RCC 7860 (cell line): ENCODE measurements at regions not wholly inside any gene's neighbourhood (a gene's known extent, or its start where the extent isn't known, plus 50 kb on each side); places are given as distances from the start of the nearest gene placed in this dataset.

ENCODE experiments used
- DNase-seq: peaks from one replicate; pipeline ENCODE4 v3.0.0-alpha.2; 2015; ENCODE audit warnings: low spot score
- FAIRE-seq: peaks from 2 replicates; lab custom pipeline; 2012; peaks lifted over from hg19 to GRCh38; lab: Jason Lieb, UNC

DNA sequence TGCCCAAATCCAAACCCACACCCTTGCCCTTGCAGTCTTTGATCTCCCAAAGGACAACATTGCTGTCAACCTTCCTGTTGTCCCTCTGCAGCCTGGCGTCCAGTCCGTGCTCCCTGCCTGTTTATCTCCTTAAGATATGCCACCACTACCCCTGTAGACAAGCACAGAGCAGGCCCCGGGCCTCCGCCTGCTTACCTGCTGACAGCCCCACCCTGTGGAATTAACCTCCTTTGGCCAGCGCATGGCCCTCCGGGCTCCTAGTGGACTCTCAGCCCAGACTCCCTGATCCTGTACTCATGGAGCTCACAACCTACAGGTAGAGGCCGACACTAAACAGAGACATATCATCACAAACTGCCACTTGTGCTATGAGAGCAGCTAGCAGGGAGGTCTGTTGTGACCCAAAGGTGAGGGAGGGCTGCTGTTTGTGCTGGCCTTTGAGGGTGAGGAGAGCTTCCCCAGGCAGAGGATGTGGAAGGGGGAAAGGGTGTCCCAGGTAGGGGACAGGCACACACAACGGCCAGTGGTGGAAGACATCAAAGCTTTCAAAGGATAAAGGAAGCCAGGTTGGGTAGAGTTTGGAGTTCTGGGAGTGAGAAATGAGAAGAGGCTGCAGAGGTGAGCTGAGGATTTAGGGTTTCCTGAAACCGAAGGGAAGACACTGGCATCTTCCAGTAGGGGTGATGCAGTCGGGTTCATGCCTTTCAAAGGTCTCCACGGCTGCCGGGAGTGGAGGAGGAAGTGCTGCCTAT, 174.5 kb upstream of the ZMIZ1 start:
- DNase-seq = no peak

DNA sequence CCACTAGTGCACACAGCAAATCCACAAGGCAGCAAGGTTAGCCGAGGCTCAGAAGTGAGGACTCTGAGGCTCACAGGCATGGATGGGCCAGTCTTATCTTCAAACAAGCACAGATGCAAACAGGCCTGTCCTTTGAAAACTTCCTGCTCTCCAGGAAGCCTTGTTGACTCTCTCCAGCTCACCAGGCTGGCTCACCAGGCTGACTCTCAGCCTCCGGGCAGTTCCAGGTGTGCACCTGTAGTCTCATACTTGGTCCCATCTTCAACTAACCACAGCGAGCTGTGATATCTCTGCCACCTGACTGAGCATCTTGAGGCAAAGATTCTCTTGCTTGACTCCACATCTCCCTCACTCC, 173.9 kb upstream of the ZMIZ1 start:
- no peak for FAIRE-seq
- DNase-seq = no peak

More for the DNA sequence above, 174.5 kb upstream of the ZMIZ1 start:
- no peak for FAIRE-seq

DNA sequence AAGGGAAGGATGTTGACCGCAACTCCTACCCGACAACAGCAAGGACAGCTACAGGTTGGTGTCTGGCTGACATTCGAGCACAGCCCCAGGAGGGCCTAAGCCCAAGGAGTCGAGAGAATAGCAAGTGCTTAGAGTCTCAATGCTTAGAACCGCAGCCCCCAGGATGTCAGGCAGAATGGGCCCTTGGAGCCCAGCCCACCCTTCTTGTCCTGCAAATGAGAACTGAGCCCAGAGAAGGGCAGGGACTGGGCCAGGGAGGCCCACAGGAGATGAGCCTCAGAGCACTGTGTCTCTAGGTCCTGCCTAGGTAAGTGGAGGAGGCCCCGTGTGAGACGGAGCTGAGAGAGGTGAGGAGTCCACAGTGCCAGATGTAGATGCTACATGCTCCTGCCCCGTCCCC, 173.3 kb upstream of the ZMIZ1 start:
- no peak for FAIRE-seq

DNA sequence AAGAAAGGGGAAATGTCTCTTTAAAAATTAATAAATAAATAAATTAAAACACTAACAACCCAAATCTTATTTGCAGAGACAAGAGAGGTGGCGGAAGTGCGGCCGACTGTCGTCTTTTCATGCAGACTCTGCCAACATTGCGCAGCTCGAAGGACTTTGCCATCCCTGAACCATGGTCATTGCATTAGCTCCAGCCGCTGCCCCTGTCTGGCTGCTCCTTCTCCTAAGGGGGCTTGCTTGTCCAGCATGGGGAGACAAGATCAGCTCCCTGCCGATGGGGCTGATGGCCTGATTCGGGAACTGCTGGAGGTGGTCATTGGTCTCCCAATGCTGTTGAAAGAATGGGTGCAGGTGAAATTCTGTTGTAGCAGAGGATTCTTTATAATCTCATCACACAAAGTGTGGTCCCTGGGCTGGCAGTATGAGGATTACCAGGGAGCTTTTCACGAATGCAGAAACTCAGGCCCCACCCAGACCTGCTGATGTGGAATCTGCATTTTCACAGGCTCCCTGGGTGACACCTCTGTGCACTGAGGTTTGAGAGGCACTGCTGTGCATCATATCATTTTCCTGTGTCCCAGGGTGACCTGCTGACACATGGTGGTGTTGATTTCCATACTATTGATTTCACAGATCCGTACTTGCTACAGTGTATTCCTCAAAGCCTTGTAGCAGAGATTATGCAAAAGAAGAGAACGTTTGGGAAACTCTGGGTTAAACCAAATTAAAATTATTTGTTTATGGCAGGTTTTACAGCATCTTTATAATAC, 172.4 kb upstream of the ZMIZ1 start:
- DNase-seq (no peak), FAIRE-seq (no peak)

More for the DNA sequence above, 173.3 kb upstream of the ZMIZ1 start:
- DNase-seq = no peak

DNA sequence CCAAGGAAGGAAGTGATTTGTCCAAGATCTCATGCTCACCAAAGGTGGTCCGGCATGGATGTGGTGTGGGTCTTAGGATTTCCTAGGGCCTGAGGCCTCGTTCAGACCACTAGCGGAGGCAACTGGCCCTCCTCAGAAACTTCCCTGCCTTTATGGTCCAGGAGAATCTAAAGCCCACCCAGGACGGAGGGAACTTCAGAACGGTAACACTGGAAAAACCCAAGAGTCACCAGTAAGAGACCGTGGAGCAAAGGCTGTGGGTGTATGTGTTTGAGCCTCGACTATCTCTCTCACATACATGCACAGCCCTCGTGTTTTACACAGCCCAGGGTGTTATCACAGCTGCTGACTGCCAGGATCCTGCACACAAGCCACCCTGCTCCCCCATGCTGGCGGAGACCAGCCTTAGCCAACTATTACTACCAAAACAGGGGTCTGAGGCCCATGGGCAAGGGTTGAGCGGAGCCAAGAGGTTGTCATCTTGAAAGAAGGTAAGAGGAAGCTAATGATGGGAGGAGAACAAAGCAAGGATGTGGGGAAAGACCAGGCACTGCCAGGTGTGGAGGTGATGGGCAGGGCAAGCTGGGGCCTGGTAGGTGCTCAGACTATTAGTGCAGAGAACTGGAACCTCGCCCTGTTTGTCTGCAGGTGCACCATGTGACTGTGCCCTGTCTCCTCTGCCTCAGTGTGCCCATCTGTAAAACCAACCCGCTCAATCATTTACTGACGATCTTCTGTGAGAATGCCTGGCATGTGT, 170.2 kb upstream of the ZMIZ1 start:
- FAIRE-seq (no peak), DNase-seq (no peak)

DNA sequence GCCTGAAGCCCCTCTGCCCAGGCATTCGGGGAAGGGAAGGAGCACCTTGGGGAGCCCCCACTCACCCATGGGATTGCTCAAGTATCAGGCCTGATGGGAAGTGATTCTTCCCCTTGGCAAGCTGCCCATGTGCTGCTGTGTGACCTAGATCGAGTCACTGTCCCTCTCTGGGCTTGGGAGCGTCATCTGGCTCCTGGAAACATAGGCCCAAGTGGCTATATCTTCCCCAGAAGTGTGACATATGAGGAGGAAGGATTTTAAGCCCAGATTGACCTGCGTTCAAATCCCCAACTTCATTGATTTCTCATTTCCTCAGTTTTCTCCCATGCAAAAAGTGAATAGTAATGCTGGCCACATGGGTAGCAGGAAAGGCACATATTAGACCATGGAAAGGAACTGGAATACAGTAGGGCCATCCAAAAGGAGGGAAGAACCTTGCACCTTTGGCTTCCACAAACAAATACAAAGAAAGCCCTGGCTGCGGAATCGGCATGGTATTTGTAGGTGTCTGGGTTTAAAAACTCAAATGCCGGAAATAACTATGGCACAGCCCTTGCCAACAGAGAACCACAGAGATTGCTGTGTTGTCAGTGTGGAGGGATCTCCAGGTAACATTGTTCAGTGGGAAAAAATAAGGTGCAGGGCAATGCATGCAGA, 169.5 kb upstream of the ZMIZ1 start:
- FAIRE-seq (no peak), DNase-seq (no peak)

DNA sequence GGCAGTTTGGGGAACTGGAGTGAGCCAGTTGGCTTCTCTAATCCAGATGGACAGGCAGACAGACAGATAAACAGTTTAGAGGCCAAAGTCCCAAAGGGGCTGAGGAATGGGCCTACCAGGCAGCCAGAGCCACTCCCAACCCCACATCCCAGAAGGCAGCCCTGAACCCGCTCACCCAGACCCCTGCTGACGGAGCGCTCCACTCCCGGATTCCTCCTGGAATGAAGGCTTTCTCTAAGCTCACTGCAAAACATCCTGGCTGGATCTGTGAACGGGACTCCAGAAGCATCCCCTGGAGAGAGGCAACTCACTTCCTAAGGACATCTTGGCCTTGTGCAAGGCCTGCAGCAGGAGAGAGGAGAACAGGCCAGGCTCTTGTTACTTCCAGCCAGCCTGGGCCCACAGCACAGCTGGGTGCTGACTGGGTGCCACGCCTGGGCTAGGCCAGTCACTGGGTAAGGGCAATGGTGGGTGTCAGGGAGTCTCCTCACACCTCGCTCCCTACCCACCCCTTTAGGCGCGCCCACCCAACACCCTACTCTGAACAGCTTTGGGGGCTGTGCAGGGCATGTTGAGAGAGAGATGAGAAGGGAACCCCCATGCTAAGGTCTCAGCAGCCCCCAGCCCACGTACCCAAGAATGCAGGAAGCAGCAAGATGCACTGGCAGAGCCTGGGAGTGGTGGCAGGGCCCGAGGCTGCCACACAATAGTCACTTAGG, 168.6 kb upstream of the ZMIZ1 start:
- FAIRE-seq = no peak
- DNase-seq = no peak

DNA sequence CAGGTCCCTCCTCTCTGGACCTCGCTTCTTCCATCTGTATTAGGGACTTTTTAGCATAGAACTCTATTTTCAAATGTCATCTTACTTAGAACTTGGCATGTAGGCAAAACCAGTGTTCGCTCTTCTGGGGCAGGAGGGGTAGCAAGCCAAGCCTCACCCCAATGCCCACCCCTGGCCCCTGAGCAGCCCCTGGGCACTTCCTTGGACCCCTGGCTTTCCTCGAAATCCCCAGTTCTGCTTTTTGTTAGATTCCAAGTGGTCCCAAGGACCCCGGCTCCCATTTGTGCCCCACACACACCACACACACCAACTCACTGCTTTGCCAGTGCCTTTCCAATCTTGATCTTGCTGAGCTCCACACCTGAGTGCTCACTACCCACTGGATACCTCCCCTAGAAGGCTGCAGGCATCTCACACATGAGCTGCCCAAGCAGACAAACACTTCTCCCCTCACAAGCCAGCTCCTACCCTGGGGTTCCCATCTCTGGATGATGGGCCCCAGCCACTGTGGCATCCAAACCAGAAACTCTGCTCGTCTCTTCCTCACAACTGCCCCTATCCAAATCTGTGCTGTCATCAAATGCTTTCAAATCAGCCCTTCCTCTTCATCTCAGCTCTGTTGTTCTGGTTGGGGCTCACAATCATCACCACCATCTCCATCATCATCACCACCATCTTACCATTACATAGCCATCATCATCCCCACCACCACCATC, 167.9 kb upstream of the ZMIZ1 start:
- DNase-seq = no peak
- FAIRE-seq = no peak

DNA sequence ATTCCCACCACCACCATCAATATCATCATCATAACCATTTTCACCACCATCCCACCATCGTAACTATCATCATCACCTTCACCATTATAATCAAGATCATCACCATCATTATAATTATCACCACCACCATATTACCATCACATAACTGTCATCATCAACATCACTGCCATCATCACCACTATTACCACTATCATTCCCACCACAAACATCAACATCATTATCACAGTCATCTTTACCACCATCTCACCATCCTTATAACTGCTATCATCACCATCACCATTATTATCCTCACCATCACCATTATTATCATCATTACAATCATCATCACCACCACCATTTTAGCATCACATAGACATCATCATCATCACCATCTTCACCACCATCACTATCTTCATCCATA, 167.1 kb upstream of the ZMIZ1 start:
- FAIRE-seq (no peak), DNase-seq (no peak)

DNA sequence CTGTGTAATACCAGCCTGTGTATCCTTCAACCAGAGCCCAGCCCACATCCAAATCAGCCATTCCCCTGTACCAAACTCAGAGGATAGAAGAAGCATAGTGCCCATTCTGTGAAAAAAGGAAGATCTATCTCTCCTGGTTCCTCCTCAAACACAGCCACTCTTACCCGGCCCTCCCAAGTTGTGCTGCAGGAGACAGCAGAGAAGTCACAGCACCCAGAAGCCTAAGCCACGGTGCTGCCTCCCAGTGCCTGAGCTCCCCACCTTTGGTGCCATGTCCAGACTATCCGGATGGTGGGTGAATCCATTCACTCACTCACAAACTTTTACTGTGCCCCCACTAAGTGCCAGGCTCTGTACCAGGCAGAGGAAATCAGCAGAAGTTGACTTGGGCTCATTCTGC, 166.0 kb upstream of the ZMIZ1 start:
- DNase-seq (no peak), FAIRE-seq (no peak)

DNA sequence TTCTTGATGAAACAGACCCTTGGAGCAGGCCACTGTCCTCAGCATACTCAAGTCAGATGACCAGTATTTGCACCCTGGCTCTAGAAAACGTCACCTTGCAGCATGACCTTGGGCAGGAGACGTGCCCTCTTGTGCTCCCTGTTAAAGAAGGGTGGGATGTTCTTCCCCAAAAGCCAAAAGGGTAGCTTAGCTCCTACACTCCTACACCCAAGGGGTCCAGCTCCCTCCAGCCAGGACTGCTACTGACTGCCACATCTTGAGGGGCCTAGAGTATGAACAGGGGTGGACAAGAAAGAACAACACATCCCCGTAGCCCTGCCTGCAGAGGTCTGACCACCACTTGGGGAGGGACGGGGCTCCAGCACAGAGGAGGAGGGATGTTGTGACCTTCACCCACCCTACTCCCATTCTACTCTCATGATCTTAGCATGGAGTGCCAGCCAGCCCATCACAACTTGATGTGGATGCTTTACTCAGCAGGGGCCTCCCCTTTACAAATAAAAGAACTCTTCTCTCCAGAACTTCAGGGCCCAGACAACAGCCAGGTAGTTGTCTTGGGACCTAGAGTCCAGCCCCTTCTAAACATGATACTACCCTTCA, 165.3 kb upstream of the ZMIZ1 start:
- FAIRE-seq (no peak), DNase-seq (no peak)

DNA sequence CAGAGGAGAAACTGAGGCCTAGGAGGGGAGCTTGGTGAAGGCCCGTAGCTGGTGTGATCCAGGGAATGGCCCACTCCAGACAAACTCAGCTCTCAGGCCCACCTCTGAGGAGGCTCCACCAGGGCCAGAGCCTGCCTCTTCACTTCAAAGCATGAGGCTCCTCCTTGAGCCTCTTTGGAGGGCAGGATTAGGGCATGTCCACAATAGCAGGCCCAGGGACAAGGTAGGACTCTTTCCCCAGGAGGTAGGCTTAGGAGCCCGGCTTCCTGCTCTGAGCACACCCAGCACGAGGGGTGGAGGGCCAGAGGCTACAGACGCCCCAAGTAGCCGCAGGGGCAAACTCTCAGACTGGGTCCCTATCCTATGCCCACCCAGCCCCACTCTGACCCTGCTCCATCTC, 164.6 kb upstream of the ZMIZ1 start:
- FAIRE-seq (no peak), DNase-seq (no peak)

DNA sequence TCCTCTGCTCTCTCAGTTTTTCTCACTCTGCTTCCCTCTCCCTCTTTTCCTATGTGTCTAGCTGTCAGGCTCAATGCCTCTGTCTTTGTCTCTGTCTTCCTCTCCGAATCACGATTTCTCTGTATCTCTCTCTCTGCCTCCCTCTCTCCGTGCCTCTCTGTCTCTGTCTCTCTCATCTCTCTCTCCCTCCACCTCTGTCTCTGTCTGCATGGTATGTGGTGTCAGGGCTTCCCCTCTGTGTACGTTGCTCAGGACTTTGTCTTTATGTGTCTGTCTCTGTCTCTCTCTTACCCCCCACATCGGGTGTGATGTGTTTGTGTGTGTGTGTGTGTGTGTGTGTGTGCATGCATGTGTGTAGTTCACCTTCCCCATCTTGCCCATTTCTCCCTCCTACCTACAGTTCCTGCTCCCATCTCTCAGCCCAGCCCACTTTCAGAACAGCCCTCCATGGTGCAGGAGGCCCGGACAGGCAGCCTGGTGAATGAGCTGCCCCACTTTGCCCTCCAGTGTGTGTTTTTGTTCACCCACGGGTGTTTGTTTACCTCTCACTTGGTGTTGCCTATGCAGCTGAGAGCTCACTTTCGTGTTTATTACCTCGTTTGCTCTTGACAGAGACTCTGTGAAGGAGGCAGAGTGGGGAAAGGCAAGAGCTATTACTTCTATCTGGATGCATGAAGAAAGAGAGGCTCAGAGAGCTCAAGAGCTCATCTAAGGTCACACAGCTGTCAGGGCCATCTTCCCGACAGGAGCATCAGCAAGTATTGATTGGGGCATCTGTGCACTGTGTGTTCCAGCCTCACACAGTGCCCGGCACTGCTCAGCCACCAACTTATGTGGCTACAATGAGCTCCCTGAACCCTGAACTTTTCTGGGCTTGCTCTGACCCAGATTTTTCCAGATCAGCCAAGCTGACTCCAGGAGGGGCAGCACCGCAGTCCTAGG, 163.5 kb upstream of the ZMIZ1 start:
- DNase-seq = no peak

DNA sequence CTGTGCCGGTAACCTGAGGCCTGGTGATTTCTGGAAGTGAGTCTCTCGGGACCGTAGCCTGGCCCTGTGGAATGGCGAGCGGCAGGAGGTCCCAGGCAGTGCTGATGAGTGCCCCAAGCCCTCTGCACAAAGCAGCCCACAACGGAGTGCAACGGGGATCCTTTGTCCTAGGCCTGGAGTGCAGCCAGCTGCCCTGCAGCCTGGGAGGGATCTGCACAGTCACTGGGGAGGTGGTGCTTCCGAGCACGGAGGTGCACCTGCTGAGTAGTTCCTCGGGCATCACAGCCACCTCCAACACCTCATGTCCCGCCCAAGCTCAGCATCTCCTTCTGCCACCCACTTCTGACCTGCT, 162.8 kb upstream of the ZMIZ1 start:
- DNase-seq (no peak), FAIRE-seq (no peak)

More for the DNA sequence above, 163.5 kb upstream of the ZMIZ1 start:
- FAIRE-seq = no peak

DNA sequence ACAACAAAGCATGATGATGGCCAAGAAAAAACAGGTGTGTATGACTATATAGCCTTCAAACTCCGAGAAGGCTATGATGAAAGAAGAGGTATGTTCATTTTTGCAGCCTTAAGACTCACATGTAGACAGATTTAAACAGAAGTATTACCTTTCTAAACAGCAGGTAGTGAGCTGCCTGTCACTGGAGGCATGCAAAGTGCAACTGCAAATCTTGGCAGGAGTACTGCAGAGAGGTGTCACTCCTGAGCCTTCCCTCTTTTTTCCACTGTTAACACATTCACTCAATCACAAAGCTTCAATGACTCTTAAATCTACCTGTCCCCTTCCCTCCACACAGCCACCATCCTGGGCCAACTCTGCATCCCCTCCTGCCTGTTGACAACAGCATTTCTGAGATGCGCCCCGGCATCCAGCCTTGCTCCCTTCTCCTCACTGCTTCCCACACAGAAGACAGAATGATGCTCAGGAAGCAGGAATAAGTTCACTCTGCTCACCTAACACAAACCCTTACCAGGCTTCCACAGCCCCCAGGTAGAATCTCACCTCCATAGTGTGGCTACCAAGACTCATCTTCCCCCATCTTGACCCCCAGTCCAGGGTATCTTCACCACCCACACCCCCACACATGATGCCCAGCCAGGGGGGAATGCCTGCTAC, 161.9 kb upstream of the ZMIZ1 start:
- FAIRE-seq (no peak), DNase-seq (no peak)

DNA sequence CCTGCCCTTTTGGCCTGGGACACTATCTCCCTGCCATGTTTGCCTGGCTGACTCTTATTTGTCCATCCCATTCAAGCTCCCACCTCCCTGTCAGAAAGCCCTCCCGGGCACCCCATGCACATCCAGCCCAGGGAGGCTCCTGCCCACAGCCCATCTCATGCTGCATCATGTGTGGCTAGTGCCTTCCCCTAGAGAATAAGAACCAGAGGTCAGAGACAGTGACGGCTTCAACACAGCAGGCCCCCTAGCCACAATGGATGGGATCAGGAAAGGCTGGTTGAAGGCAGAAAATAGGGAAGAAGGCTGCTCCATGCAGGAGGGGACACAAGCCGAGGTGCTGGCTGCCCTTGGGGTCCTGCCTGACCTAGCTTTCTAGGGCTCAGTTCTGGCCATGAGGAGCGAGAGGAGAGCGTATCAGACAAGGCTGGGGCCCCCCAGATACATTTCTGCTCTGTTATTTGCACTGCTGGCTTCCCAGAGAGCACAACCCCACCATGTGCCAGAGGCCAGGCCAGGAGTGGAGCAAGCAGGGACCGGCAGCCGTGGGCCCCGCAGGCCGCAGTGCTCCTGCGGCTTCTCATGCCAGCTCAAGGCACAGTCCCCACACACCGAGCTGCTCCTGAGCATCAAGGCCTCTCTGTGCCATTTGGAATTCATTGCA, 161.1 kb upstream of the ZMIZ1 start:
- no peak for FAIRE-seq
- DNase-seq = no peak

DNA sequence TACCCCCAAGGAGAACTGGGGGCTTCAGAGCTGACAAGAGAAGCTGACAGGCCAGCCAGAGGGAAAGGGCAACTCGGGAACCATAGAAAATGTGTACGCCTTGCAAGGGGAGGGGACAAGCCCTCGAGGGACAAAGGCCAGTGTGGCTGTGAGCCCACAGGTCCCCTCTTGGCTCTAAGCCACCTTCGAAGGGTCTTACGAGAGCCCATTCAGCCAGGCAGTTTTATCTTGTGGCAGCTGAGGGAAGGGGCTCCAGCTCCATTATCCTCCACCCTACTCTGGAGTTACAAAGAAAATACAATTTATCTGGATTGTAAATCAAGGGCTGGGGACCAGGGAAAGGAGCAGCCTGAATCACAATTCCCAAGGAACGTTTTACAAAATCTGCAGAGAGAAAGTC, 159.5 kb upstream of the ZMIZ1 start:
- DNase-seq (no peak), FAIRE-seq (no peak)

DNA sequence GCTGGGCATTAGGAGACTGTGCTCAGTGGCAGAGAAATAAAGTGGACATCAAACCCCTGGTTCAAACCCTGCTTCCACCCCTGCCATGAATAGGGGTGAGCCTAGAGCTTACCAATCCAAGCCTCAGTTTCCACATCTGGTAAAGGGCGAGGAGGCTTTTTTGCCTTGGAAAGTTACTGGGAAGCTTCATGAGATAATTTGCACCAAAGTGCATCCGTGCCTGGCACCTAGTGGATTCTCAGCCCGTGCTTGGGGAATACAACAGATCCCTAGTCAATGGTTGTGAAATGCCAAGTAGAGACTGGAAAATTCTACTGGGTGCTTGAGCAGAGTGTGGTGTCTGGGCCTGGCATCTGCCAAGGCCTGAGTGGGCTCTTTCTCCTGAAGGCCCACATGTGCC, 158.7 kb upstream of the ZMIZ1 start:
- FAIRE-seq (no peak), DNase-seq (no peak)
